ENCODE measurements at regions not wholly inside any gene's neighbourhood (a gene's known extent, or its start where the extent isn't known, plus 50 kb on each side); places are given as distances from the start of the nearest gene placed in this dataset.

GRCh38 chr6:14590586-14590985 lies 473.0 kb downstream of the CD83 start:
- Mint-ChIP-seq H3K27me3 (ENCODE audit: unreplicated experiment) (peaks cover 56% of the 10 kb centered on the region), H3K27ac (ENCODE audit: unreplicated experiment) (no peak overlapping the region), H3K4me1 (ENCODE audit: low read depth, unreplicated experiment) (no peaks in the 10 kb centered on the region), H3K4me3 (ENCODE audit: low read depth, unreplicated experiment) (no peak overlapping the region), H3K36me3 (ENCODE audit: insufficient read depth, unreplicated experiment) (no peaks in the 10 kb centered on the region), H3K9me3 (ENCODE audit: low read depth, unreplicated experiment) (no peaks in the 10 kb centered on the region)
- CTCF ChIA-PET = interaction anchor here (0.6 kb wide), 1 partner anchor 82 kb away, joined by 10 read pairs; no protein-coding TSS in a partner anchor
- DNase-seq = no peak
- no TSS peak for BruUV-seq (replicated peaks)
- intact Hi-C loops (cut with micrococcal nuclease; ENCODE audit: unreplicated experiment) = no loop called here
- no peak for TF ChIP-seq CTCF (IDR thresholded peaks at IDR 0.05; ENCODE audit: unreplicated experiment)

GRCh38 chr6:14591998-14592397 lies 474.4 kb downstream of the CD83 start:
- no peaks in the 10 kb centered on the region for H3K36me3 Mint-ChIP-seq (ENCODE audit: insufficient read depth, unreplicated experiment)
- intact Hi-C loops (cut with micrococcal nuclease; ENCODE audit: unreplicated experiment) = no loop called here
- no peaks in the 10 kb centered on the region for H3K9me3 Mint-ChIP-seq (ENCODE audit: low read depth, unreplicated experiment)
- no peak for DNase-seq
- H3K4me3 Mint-ChIP-seq (ENCODE audit: low read depth, unreplicated experiment) = no peak overlapping the region
- H3K4me1 Mint-ChIP-seq (ENCODE audit: low read depth, unreplicated experiment) = no peaks in the 10 kb centered on the region
- H3K27ac Mint-ChIP-seq (ENCODE audit: unreplicated experiment) = no peak overlapping the region
- no peak for TF ChIP-seq CTCF (IDR thresholded peaks at IDR 0.05; ENCODE audit: unreplicated experiment)
- CTCF ChIA-PET = no interaction called here
- H3K27me3 Mint-ChIP-seq (ENCODE audit: unreplicated experiment) = peaks cover 45% of the 10 kb centered on the region
- no TSS peak for BruUV-seq (replicated peaks)

GRCh38 chr6:14593286-14593685 lies 475.7 kb downstream of the CD83 start:
- no TSS peak for BruUV-seq (replicated peaks)
- Mint-ChIP-seq H3K27ac (ENCODE audit: unreplicated experiment) (no peak overlapping the region), H3K4me3 (ENCODE audit: low read depth, unreplicated experiment) (no peak overlapping the region), H3K36me3 (ENCODE audit: insufficient read depth, unreplicated experiment) (no peaks in the 10 kb centered on the region), H3K9me3 (ENCODE audit: low read depth, unreplicated experiment) (no peaks in the 10 kb centered on the region), H3K27me3 (ENCODE audit: unreplicated experiment) (peaks cover 33% of the 10 kb centered on the region), H3K4me1 (ENCODE audit: low read depth, unreplicated experiment) (no peaks in the 10 kb centered on the region)
- CTCF ChIA-PET = interaction anchor here (0.7 kb wide), 1 partner anchor 344 kb away, joined by 5 read pairs; no protein-coding TSS in a partner anchor
- intact Hi-C loops (cut with micrococcal nuclease; ENCODE audit: unreplicated experiment) = no loop called here
- TF ChIP-seq CTCF (IDR thresholded peaks at IDR 0.05; ENCODE audit: unreplicated experiment) = no peak
- DNase-seq = no peak

GRCh38 chr6:14595751-14596150 lies 478.2 kb downstream of the CD83 start:
- no peaks in the 10 kb centered on the region for H3K36me3 Mint-ChIP-seq (ENCODE audit: insufficient read depth, unreplicated experiment)
- BruUV-seq (replicated peaks) = no TSS peak
- CTCF ChIA-PET = interaction anchor here (0.7 kb wide), 1 partner anchor 325 kb away, joined by 3 read pairs; no protein-coding TSS in a partner anchor
- intact Hi-C loops (cut with micrococcal nuclease; ENCODE audit: unreplicated experiment) = no loop called here
- no peaks in the 10 kb centered on the region for H3K4me1 Mint-ChIP-seq (ENCODE audit: low read depth, unreplicated experiment)
- no peak for DNase-seq
- no peak overlapping the region for H3K27ac Mint-ChIP-seq (ENCODE audit: unreplicated experiment)
- no peaks in the 10 kb centered on the region for H3K9me3 Mint-ChIP-seq (ENCODE audit: low read depth, unreplicated experiment)
- no peak for TF ChIP-seq CTCF (IDR thresholded peaks at IDR 0.05; ENCODE audit: unreplicated experiment)
- peaks cover 8% of the 10 kb centered on the region for H3K27me3 Mint-ChIP-seq (ENCODE audit: unreplicated experiment)
- no peak overlapping the region for H3K4me3 Mint-ChIP-seq (ENCODE audit: low read depth, unreplicated experiment)
